ENCODE measurements at regions not wholly inside any gene's neighbourhood (a gene's known extent, or its start where the extent isn't known, plus 50 kb on each side); places are given as distances from the start of the nearest gene placed in this dataset.

- TF ChIP-seq EP300 (IDR thresholded peaks at IDR 0.05) (no peak), POLR2A (IDR thresholded peaks at IDR 0.05; ENCODE audit: low read depth) (no peak), CTCF (IDR thresholded peaks at IDR 0.05) (no peak), POLR2AphosphoS5 (IDR thresholded peaks at IDR 0.05) (no peak)
- H3K36me3 ChIP-seq = no peaks in the 10 kb centered on the region
- no peaks in the 10 kb centered on the region for H3K27me3 ChIP-seq
- DNase-seq (ENCODE audit: extremely low spot score) = no peak
- intact Hi-C loops (cut with DNase I) = no loop called here
- WGBS = 89% methylated on average over 2 of the region's 2 CpGs
- no peak overlapping the region for H3K4me3 ChIP-seq
- no peak overlapping the region for H3K27ac ChIP-seq (replicated peaks in 1 of 4)
- H3K9me3 ChIP-seq = peaks cover 0 to 10% (median 3%) of the 10 kb centered on the region in 4 donors
- H3K4me1 ChIP-seq = no peaks in the 10 kb centered on the region
These were observed 141.7 kb downstream of the RBM43 start for GRCh38 chr2:151120011-151120410.

- TF ChIP-seq CTCF (IDR thresholded peaks at IDR 0.05) (no peak), EP300 (IDR thresholded peaks at IDR 0.05) (no peak), POLR2AphosphoS5 (IDR thresholded peaks at IDR 0.05) (no peak), POLR2A (IDR thresholded peaks at IDR 0.05; ENCODE audit: low read depth) (no peak)
- Histone ChIP-seq H3K36me3 (no peaks in the 10 kb centered on the region), H3K4me1 (no peaks in the 10 kb centered on the region), H3K27me3 (no peaks in the 10 kb centered on the region), H3K4me3 (no peak overlapping the region), H3K9me3 (peaks cover 0 to 10% (median 3%) of the 10 kb centered on the region in 4 donors), H3K27ac (replicated peaks in 1 of 4) (no peak overlapping the region)
- intact Hi-C loops (cut with DNase I) = no loop called here
- no peak for DNase-seq (ENCODE audit: extremely low spot score)
These were observed 142.3 kb downstream of the RBM43 start for GRCh38 chr2:151119374-151119773.

DNA sequence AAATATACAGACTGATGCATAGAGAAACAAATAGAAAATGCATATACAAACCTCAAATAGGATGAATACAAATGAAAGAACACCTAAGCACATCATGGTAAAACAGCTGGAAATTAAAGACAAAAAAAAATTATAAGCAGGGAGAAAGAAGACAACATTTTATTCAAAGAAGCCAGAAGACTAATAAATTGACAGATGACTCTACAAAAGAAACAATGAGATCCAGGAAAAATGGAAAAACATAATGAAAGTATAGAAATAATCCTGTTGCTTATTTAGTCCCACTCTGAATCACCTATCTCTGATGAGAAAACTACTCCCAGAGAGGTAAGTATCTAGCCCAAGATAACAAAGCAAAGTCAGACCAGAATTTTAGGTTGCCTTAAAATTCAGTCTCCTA, 143.4 kb downstream of the RBM43 start:
- Histone ChIP-seq H3K4me3 (no peak overlapping the region), H3K4me1 (no peaks in the 10 kb centered on the region), H3K36me3 (no peaks in the 10 kb centered on the region), H3K27me3 (no peaks in the 10 kb centered on the region), H3K9me3 (peaks cover 0 to 10% (median 3%) of the 10 kb centered on the region in 4 donors), H3K27ac (replicated peaks in 1 of 4) (no peak overlapping the region)
- intact Hi-C loops (cut with DNase I) = no loop called here
- TF ChIP-seq POLR2A (IDR thresholded peaks at IDR 0.05; ENCODE audit: low read depth) = no peak
- TF ChIP-seq POLR2AphosphoS5 (IDR thresholded peaks at IDR 0.05) = no peak
- TF ChIP-seq EP300 (IDR thresholded peaks at IDR 0.05) = no peak
- TF ChIP-seq CTCF (IDR thresholded peaks at IDR 0.05) = no peak
- DNase-seq (ENCODE audit: extremely low spot score) = no peak

- WGBS = 88% methylated on average over 3 of the region's 3 CpGs
- Histone ChIP-seq H3K9me3 (peaks cover 0 to 10% (median 3%) of the 10 kb centered on the region in 4 donors), H3K27ac (replicated peaks in 1 of 4) (no peak overlapping the region), H3K4me1 (no peaks in the 10 kb centered on the region), H3K4me3 (no peak overlapping the region), H3K36me3 (no peaks in the 10 kb centered on the region), H3K27me3 (no peaks in the 10 kb centered on the region)
- intact Hi-C loops (cut with DNase I) = no loop called here
- no peak for DNase-seq (ENCODE audit: extremely low spot score)
- TF ChIP-seq CTCF (IDR thresholded peaks at IDR 0.05) (no peak), POLR2A (IDR thresholded peaks at IDR 0.05; ENCODE audit: low read depth) (no peak), EP300 (IDR thresholded peaks at IDR 0.05) (no peak), POLR2AphosphoS5 (IDR thresholded peaks at IDR 0.05) (no peak)
These were observed 146.8 kb downstream of the RBM43 start for GRCh38 chr2:151114874-151115273.

GRCh38 chr2:151113318-151113717, 148.3 kb downstream of the RBM43 start:
- intact Hi-C loops (cut with DNase I) = no loop called here
- TF ChIP-seq EP300 (IDR thresholded peaks at IDR 0.05) (no peak), POLR2A (IDR thresholded peaks at IDR 0.05; ENCODE audit: low read depth) (no peak), POLR2AphosphoS5 (IDR thresholded peaks at IDR 0.05) (no peak), CTCF (IDR thresholded peaks at IDR 0.05) (no peak)
- H3K9me3 ChIP-seq = peaks cover 0 to 12% (median 2%) of the 10 kb centered on the region in 4 donors
- no peak for DNase-seq (ENCODE audit: extremely low spot score)
- no peak overlapping the region for H3K27ac ChIP-seq (replicated peaks in 1 of 4)
- H3K36me3 ChIP-seq = no peaks in the 10 kb centered on the region
- H3K27me3 ChIP-seq = no peaks in the 10 kb centered on the region
- H3K4me1 ChIP-seq = no peaks in the 10 kb centered on the region
- WGBS = 52% methylated on average over 3 of the region's 3 CpGs
- H3K4me3 ChIP-seq = no peak overlapping the region

Measured in esophagus muscularis mucosa (tissue), 4 donors.